HG03108 (cell line): ENCODE measurements at regions not wholly inside any gene's neighbourhood (a gene's known extent, or its start where the extent isn't known, plus 50 kb on each side); places are given as distances from the start of the nearest gene placed in this dataset.
"Not testable (repeated sequence)": the region's sequence is repeated elsewhere in the genome, so short reads cannot be mapped to it uniquely, and the experiment has no call there.

Experiments used
- ATAC-seq: cut with Tn5 transposase; IDR thresholded peaks from one replicate; pipeline ENCODE4 v1.9.1; 2021; ENCODE audit warnings: moderate library complexity; ENCODE audit not compliant: unreplicated experiment

- ATAC-seq, result no peak
Observed at GRCh38 chr3:169029674-169030285, 633.7 kb downstream of the MECOM start.

- ATAC-seq, result no peak
Observed at GRCh38 chr3:169028716-169029115, 634.8 kb downstream of the MECOM start.

GRCh38 chr3:169026543-169027182 is 636.8 kb downstream of the MECOM start:
- no peak for ATAC-seq

DNA sequence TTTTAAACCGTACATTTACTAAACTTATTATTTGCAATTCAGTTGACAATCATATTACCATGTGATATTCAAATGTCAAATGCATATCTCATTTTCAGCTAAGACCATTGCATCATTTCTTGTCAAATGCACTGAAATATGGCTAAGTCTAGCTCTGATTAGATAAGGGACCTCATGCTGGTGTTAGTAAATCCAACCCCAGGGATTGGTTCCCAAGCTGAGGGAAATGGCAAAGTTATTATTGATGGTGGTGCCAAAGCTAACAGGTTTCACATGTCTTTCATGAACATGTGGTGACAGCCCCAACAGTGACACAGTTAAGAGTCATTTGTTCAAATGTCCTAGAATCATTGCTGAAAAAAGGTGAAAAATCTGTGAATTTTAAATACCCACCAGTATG is 641.1 kb downstream of the MECOM start:
- ATAC-seq, result no peak

GRCh38 chr3:169020371-169020770 is 643.1 kb downstream of the MECOM start:
- no peak for ATAC-seq

GRCh38 chr3:169009453-169009852 is 654.1 kb downstream of the MECOM start:
- no peak for ATAC-seq

DNA sequence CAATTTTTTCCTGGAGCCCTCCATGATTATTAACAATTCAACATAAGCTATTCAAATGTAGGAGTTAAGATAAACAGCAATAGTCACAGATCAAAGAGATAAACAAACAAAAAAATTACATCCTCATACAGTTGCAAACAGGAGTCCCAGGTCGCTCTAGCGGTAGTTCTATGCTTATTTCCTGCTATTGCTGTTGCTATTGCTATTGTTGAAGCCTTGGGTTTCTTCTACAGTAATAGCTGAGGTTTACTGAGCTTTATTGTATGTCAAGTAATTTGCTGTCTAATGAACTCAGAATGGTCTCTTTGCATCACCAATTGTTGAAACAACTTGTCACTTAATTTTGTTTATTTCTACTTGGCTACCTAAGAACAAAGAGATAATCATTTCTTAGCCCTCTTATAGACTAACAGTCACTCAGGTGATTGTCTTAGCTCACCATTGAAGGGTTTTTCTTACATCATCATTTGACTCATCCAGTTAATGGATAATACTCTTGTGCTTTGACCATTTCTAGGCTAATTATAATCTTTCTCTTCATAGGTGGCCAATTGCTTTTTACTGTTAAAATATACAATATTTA is 654.6 kb downstream of the MECOM start:
- ATAC-seq, result no peak

DNA sequence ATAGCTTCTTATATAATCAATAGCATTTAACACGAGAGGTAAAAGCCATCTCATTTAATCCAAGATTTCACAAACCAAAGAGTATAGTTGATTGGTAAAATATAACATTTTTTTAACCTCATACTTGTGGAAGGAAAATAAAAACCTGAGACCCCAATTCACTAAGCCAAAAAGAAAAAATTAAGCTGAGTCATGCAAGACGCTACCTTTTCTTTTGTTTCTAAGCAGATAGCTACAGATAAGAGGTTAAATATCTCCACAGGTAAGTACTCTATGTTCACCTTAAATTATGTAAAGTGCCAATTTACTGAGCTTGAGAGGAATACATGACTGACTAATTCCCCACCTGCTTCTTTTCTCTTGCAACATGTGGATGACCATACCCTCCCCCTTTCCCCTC is 656.4 kb downstream of the MECOM start:
- no peak for ATAC-seq

- ATAC-seq, result not testable (repeated sequence)
Observed at GRCh38 chr3:169006398-169006797, 657.1 kb downstream of the MECOM start.

DNA sequence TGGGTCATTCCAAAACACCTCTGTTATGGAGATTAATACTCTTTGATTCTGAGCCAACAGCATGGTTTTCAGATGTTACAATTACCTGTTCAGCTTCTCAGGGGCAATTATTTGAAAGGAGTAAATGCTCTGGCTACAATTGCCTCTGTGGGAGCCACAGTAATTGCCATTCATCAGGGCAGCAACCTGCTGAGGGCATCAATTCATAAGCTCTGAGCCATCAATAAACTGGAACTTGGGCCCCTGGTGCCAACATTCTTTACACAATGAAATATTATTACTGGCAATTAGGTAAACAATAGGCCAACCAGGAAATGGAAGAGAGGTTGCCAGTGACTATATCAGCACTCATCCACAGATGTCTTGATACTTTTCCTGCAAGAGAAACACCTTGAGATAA is 660.8 kb downstream of the MECOM start:
- ATAC-seq, result no peak

DNA sequence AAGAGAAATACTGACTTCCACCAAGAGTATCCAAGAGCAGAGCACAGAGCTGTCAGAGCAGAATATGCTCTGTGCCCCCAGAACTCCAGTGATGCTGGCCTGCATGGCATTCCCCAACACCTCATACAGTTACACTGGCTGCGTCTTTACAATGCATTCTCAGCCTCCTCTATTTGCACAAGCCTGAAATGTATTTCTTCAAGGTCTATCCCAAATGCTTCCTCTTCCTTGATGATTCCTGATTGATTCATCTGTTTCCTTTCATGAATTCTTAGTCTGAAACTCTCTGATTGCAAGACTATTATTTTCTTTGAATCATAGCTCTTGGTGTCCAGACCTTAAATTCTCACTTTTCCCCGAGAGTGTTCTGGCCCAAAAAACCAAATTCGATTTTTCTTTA is 664.7 kb downstream of the MECOM start:
- no peak for ATAC-seq

DNA sequence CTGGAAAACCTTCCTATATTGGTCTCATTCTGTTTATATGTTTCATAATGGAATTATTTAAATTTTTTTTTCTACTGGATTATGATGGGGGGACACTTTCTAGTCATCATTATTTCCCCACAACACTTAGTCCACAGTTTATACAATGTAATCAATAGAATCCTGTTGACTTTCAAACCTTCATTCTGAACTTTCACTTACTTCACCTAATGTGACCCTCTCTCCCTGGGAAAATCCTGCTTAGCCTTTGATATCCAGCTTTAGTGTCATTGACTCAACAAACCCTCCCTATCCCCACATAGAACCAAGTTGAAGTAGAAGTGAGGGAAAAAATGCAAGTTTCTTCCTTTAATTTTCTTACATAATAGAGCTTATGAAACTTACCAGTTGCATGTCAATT is 666.0 kb downstream of the MECOM start:
- ATAC-seq, result no peak

DNA sequence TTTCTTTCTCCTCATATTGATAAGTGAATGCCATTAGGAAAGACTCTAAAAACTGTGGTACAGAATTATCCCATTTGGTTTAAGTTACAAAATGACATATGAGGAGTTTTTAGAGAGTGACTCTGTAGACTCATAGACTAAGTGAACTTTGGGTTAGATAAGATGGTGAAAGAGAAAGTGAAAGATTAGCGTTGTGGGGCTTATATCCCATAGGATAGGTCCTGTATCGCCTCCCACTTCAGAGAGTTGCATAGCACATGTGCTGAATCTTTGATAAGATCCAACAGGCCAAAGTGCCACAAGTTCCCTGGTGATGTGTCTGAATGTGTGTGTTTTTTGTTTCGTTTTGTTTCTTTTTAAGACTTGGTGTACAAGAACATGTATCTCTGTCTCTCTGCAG is 666.9 kb downstream of the MECOM start:
- ATAC-seq, result no peak

GRCh38 chr3:168995129-168995528 is 668.4 kb downstream of the MECOM start:
- ATAC-seq, result no peak

GRCh38 chr3:168991803-168992202 is 671.7 kb downstream of the MECOM start:
- no peak for ATAC-seq

GRCh38 chr3:168990621-168991020 is 672.9 kb downstream of the MECOM start:
- no peak for ATAC-seq

DNA sequence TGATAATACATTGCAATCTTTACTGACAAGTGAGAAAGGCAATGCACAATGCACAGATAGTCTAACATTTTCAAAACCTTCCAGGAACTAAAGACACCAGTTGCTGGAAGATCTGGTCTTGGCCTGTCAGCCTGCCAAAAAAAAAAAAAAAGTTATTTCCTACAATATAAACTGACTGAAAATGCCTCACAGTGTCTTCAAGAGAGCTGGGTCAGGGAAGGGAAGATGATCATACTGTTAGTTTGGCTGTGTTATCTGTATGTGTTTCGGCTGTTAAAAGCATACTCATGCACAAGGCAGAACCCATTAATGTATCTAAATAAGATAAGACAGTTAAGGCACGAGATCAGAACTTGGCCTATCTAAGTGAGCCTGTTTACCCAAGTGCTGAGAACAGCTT is 673.4 kb downstream of the MECOM start:
- no peak for ATAC-seq

GRCh38 chr3:168989396-168989795 is 674.1 kb downstream of the MECOM start:
- ATAC-seq, result no peak

DNA sequence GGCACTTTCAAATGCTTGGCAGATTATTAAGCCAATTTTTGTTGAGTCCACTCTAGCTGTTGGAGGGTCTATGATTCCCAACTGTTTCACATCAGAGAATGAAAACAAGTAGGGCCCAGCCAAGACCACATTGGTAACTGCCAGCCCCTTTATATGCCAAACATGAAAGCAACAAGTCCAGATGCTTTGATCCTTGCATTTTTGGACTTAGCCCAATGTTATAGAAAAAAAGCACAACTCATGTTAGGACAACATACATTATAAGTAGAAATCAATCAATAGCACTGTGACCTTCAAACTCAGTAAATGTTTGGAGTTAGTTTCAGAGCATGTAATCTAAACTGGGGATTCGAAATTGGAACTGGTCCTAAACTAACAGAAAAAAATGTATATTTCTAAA is 674.7 kb downstream of the MECOM start:
- ATAC-seq, result no peak

DNA sequence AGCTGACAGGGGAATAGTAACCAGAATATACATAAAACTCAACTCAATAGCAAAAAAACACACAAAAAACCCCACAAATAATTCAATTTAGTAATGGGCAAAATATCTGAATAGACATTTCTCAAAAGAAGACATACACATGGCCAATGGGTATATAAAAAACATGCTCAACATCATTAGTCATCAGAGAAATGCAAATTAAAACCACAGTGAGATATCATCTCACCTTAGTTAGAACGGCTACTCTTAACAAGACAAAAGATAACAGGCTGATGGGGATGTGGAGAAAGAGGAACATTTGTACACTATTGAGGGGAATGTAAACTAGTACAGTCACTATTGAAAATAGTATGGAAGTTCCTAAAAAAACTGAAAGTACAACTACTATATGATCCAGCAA is 678.6 kb downstream of the MECOM start:
- ATAC-seq, result no peak

GRCh38 chr3:168983046-168983445 is 680.5 kb downstream of the MECOM start:
- no peak for ATAC-seq

DNA sequence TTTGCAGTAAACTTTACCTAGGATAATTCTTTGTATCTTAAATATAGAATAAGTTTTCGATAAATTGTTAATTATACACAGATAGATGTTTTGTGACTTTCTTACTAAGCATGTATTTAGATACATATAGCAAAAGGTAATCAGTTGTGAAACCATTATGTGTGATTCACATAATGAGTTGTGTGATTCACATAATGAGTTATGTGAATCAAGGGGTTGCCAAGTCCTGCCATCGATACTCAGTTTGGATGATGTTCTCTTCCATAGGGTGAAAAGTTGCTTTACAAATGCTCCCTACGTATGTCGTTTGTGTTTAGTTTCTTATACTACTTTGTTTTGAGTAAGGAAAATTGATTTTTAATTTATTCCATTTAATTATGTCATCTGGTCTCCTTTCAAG is 682.1 kb downstream of the MECOM start:
- no peak for ATAC-seq
